LNCAP (cell line): ENCODE measurements at regions not wholly inside any gene's neighbourhood (a gene's known extent, or its start where the extent isn't known, plus 50 kb on each side); places are given as distances from the start of the nearest gene placed in this dataset.

Experiments used
- CTCF ChIP-seq: fragments of 450-650 bp; IDR thresholded peaks from 2 replicates; pipeline ENCODE4 v1.5.1; 2017; ENCODE audit warnings: mild to moderate bottlenecking

GRCh38 chr5:67674159-67674655 is 477.6 kb upstream of the CD180 start:
- TF ChIP-seq CTCF, result no peak

- no peak for TF ChIP-seq CTCF
Observed at GRCh38 chr5:67673618-67674017, 477.0 kb upstream of the CD180 start.

GRCh38 chr5:67673180-67673579 is 476.6 kb upstream of the CD180 start:
- TF ChIP-seq CTCF, result no peak

GRCh38 chr5:67672636-67673035 is 476.0 kb upstream of the CD180 start:
- TF ChIP-seq CTCF, result no peak

- no peak for TF ChIP-seq CTCF
Observed at GRCh38 chr5:67669916-67670315, 473.3 kb upstream of the CD180 start.

GRCh38 chr5:67660149-67660548 is 463.6 kb upstream of the CD180 start:
- TF ChIP-seq CTCF, result no peak

- no peak for TF ChIP-seq CTCF
Observed at GRCh38 chr5:67659288-67659687, 462.7 kb upstream of the CD180 start.

GRCh38 chr5:67657055-67657454 is 460.5 kb upstream of the CD180 start:
- no peak for TF ChIP-seq CTCF
